Epithelial cell of esophagus (primary cell): ENCODE measurements at regions not wholly inside any gene's neighbourhood (a gene's known extent, or its start where the extent isn't known, plus 50 kb on each side); places are given as distances from the start of the nearest gene placed in this dataset.
"Not testable (repeated sequence)": the region's sequence is repeated elsewhere in the genome, so short reads cannot be mapped to it uniquely, and the experiment has no call there.

ENCODE experiments used
- DNase-seq: peaks from one replicate; pipeline ENCODE4 v3.0.0; 2010; ENCODE audit warnings: low read depth
- H3K4me3 ChIP-seq: 2 replicates; pipeline ENCODE4 v1.5.1; 2011; ENCODE audit warnings: mild to moderate bottlenecking, low read length, control low read depth
- TF ChIP-seq, protein P1 (sequence below): IDR thresholded peaks from 2 replicates; pipeline ENCODE4 v1.5.1; 2011; ENCODE audit warnings: low read depth, mild to moderate bottlenecking, low read length, control low read depth, inconsistent platforms; ENCODE audit not compliant: insufficient read depth; ENCODE audit errors: missing control alignments

DNA sequence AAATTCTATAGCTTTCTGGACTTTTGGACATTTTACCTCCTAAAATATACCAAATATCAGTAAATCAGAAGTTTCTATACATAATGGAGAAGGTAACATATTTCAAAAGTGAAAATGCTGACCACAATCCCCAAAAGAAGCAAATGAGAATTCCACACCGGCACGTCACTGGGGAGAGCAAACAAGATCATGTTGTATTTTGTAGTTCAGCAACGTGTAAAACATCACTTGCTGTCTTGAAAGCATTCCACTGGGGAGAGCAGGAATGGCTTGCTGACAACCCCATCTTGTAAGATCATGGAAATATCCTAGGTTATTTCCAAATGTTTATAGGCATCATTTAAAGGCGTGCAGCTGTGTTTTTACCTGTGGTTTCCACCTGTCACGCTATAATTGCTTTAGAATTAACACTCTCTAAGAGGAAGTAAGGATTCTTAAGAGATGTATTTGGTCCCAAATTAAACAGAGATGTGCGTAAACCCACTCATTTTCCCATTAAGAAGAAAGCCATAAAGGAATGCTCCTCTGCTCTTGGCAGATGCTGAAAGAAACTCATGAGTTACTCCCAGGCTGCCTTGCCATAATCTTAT, 397.1 kb upstream of the POT1 start:
- DNase-seq, result peak; percentile 30
- TF ChIP-seq, protein P1, sequence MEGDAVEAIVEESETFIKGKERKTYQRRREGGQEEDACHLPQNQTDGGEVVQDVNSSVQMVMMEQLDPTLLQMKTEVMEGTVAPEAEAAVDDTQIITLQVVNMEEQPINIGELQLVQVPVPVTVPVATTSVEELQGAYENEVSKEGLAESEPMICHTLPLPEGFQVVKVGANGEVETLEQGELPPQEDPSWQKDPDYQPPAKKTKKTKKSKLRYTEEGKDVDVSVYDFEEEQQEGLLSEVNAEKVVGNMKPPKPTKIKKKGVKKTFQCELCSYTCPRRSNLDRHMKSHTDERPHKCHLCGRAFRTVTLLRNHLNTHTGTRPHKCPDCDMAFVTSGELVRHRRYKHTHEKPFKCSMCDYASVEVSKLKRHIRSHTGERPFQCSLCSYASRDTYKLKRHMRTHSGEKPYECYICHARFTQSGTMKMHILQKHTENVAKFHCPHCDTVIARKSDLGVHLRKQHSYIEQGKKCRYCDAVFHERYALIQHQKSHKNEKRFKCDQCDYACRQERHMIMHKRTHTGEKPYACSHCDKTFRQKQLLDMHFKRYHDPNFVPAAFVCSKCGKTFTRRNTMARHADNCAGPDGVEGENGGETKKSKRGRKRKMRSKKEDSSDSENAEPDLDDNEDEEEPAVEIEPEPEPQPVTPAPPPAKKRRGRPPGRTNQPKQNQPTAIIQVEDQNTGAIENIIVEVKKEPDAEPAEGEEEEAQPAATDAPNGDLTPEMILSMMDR, result no peak
- no peak overlapping the region for H3K4me3 ChIP-seq

DNA sequence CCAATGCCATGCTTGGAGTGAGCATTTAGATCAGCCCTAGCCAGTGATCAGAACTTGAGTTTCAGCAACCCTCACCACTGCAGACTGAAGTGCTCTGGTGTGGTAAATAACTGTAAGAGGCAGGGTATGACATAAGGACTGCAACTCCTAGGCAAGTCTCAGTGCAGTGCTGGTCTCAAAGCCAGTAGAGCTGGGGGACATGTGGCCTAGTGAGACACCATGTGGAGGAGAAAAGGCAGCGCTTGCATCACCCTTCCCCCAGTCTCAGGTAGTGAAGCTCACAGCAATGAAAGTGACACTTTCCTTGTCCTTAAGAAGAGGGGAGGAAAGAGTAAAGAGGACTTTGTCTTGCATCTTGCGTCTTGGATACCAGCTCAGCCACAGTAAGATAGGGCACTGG, 386.8 kb upstream of the POT1 start:
- no peak overlapping the region for H3K4me3 ChIP-seq
- TF ChIP-seq, protein P1, result peak; percentile 86
- peak; percentile 82 for DNase-seq

DNA sequence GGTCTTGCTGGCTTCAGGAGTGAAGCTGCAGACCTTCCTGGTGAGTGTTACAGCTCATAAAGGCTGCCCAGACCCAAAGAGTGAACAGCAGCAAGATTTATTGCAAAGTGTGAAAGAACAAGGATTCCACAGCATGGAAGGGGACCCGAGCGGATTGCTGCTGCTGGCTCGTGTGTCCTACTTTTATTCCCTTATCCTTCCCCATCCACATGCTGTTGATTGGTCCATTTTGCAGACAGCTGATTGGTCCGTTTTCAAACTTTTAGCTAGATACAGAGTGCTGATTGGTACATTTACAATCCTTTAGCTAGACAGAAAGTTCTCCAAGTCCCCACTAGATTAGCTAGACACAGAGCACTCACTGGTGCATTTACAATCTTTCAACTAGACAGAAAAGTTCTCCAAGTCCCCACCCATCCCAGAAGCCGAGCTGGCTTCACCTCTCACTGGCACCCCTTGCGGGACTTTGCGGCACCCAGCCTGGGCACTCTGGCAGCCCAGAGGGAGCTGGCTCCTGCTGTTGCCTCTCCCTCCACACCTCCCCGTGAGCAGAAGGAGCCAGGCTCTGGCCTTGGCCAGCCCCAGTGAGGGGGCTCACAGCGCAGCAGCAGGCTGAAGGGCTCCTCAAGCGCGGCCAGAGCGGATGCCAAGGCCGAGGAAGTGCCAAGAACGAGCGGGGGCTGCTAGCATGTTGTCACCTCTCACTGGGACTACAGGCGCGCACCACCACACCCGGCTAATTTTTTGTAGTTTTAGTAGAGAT, 369.6 kb upstream of the POT1 start:
- TF ChIP-seq, protein P1, result no peak
- H3K4me3 ChIP-seq, result no peak overlapping the region
- no peak for DNase-seq

DNA sequence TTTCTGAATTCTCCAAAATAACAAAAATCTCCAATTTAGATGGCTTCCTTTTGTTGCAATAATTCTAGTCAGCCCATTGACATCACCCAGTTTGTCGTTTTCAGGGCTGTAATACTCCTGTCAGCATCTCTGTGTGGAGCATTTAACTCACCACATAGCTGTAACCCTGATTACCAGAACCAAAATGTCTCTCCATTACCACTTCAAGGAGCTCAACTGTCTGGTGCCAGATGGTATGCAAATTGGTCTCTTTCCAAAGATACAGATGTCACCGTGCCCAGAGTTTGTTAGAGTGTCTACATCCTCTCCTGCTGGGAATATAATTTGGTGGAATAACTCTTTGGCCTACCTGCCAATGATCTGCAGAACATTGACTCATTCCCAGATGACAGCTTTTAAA, 350.3 kb upstream of the POT1 start:
- TF ChIP-seq, protein P1, result no peak
- no peak for DNase-seq
- H3K4me3 ChIP-seq, result no peak overlapping the region

DNA sequence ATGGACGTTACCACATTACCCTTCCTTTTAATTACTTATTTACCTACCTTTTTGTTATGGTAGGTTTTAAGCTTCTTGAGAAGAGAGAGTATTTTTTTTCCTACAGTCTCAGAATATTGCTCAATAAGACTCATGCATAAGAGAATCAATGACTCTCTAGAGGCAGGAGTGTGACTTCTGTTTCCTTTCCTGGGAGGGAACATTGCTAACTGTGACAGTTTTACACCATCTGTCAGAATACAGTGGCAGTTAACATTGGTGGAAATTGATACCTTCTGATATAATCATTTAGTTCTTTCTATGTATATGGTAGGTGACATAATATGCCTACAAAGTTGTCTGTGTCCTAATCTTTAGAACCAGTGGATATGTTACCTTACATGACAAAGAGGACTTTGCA, 348.7 kb upstream of the POT1 start:
- TF ChIP-seq, protein P1, result no peak
- H3K4me3 ChIP-seq, result no peak overlapping the region
- no peak for DNase-seq

DNA sequence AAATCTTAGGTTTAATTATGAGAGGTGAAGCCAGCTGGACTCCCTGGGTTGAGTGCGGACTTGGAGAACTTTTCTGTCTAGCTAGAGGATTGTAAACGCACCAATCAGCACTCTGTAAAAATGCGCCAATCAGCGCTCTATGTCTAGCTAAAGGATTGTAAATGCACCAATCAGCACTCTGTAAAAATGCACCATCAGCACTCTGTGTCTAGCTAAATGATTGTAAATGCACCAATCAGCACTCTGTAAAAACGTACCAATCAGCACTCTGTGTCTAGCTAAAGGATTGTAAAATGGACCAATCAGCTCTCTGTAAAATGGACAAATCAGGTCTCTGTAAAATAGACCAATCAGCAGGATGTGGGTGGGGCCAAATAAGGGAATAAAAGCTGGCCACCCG, 345.1 kb upstream of the POT1 start:
- DNase-seq, H3K4me3 ChIP-seq: not testable (repeated sequence)

DNA sequence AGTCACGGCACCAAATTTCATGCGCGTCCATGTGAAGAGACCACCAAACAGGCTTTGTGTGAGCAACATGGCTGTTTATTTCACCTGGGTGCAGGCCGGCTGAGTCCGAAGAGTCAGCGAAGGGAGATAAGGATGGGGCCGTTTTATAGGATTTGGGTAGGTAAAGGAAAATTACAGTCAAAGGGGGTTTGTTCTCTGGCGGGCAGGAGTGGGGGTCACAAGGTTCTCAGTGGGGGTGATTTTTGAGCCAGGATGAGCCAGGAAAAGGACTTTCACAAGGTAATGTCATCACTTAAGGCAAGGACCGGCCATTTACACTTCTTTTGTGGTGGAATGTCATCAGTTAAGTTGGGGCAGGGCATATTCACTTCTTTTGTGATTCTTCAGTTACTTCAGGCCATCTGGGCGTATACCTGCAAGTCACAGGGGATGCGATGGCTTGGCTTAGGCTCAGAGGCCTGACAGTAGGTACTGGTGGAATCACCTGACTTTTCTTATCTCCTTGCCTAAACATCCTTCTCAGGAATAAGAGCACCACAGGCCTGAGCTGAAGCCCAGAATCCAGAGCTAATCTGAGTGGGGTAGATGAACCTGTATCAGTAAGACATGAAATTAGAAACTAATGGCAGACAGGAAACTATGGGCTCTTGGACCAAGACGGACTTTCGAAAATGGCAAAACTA, 334.7 kb upstream of the POT1 start:
- H3K4me3 ChIP-seq, DNase-seq: not testable (repeated sequence)

DNA sequence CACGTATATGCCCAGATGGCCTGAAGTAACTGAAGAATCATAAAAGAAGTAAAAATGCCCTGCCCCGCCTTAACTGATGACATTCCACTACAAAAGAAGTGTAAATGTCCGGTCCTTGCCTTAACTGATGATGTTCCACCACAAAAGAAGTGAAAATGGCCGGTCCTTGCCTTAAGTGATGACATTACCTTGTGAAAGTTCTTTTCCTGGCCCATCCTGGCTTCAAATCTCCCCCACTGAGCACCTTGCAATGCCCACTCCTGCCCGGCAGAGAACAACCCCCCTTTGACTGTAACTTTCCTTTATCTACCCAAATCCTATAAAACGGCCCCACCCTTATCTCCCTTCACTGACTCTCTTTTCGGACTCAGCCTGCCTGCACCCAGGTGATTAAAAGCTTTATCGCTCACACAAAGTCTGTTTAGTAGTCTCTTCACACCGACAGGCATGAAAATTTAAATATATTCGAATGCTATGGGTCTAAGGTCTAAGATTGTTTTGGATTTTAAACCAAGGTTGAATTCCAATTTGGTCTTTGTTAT, 329.3 kb upstream of the POT1 start:
- H3K4me3 ChIP-seq, DNase-seq: not testable (repeated sequence)
